Activated naive CD8-positive, alpha-beta T cell treated with anti-CD3 and anti-CD28 coated beads, Interleukin-2, amount 10 ng/mL, durations not matched to agents 7 days and 5 days (primary cell): ENCODE measurements at regions not wholly inside any gene's neighbourhood (a gene's known extent, or its start where the extent isn't known, plus 50 kb on each side); places are given as distances from the start of the nearest gene placed in this dataset.

Experiments
- ATAC-seq: fragments of 150-1000 bp; cut with Tn5 transposase; one replicate; pipeline ENCODE4 v1.10.0; 2021; ENCODE audit warnings: low read depth, moderate library complexity
- POLR2A ChIA-PET: fragments of 350-600 bp; sonication (Branson Sonifier 250); formaldehyde crosslinking; loops from one replicate; lab custom pipeline; 2021; ENCODE audit warnings: antibody characterized with exemption; lab: Charles Lee
- DNase-seq: peaks from one replicate; pipeline ENCODE4 v3.0.0; 2021
- H3K27ac Mint-ChIP-seq: one replicate; pipeline ENCODE4 v1.8.0; 2022; ENCODE audit warnings: mild to moderate bottlenecking, mixed read lengths
- H3K27me3 Mint-ChIP-seq: one replicate; pipeline ENCODE4 v1.8.0; 2022; ENCODE audit warnings: mild to moderate bottlenecking, moderate library complexity, mixed read lengths
- H3K36me3 Mint-ChIP-seq: one replicate; pipeline ENCODE4 v1.8.0; 2021; ENCODE audit warnings: mild to moderate bottlenecking, mixed read lengths
- H3K4me1 Mint-ChIP-seq: one replicate; pipeline ENCODE4 v1.8.0; 2021; ENCODE audit warnings: mixed read lengths
- H3K4me3 Mint-ChIP-seq: one replicate; pipeline ENCODE4 v1.8.0; 2022; ENCODE audit warnings: mild to moderate bottlenecking, moderate library complexity, mixed read lengths
- H3K9me3 Mint-ChIP-seq: one replicate; pipeline ENCODE4 v1.8.0; 2021; ENCODE audit warnings: mixed read lengths

GRCh38 chr14:44814196-44814595 lies 147.6 kb downstream of the KLHL28 start:
- Mint-ChIP-seq H3K9me3 (no peaks in the 10 kb centered on the region), H3K4me3 (no peak overlapping the region), H3K4me1 (no peaks in the 10 kb centered on the region), H3K36me3 (no peaks in the 10 kb centered on the region), H3K27me3 (peaks cover 3% of the 10 kb centered on the region), H3K27ac (no peak overlapping the region)
- POLR2A ChIA-PET, result no interaction called here
- no peak for DNase-seq
- ATAC-seq, result no peak

GRCh38 chr14:44812672-44813071 lies 149.1 kb downstream of the KLHL28 start:
- no peak for DNase-seq
- Mint-ChIP-seq H3K27me3 (peaks cover 3% of the 10 kb centered on the region), H3K4me1 (no peaks in the 10 kb centered on the region), H3K27ac (no peak overlapping the region), H3K36me3 (no peaks in the 10 kb centered on the region), H3K9me3 (no peaks in the 10 kb centered on the region), H3K4me3 (no peak overlapping the region)
- ATAC-seq, result no peak
- POLR2A ChIA-PET, result no interaction called here

- H3K9me3 Mint-ChIP-seq, result no peaks in the 10 kb centered on the region
- H3K27me3 Mint-ChIP-seq, result peaks cover 11% of the 10 kb centered on the region
- no peak overlapping the region for H3K27ac Mint-ChIP-seq
- DNase-seq (no peak), ATAC-seq (no peak)
- H3K4me1 Mint-ChIP-seq, result no peaks in the 10 kb centered on the region
- POLR2A ChIA-PET, result no interaction called here
- no peak overlapping the region for H3K4me3 Mint-ChIP-seq
- H3K36me3 Mint-ChIP-seq, result no peaks in the 10 kb centered on the region
Measured at GRCh38 chr14:44804391-44804790, 157.4 kb downstream of the KLHL28 start.

- Mint-ChIP-seq H3K4me1 (no peaks in the 10 kb centered on the region), H3K27ac (no peak overlapping the region), H3K36me3 (no peaks in the 10 kb centered on the region), H3K9me3 (no peaks in the 10 kb centered on the region), H3K27me3 (peaks cover 11% of the 10 kb centered on the region), H3K4me3 (no peak overlapping the region)
- DNase-seq (no peak), ATAC-seq (peak; percentile 39)
- POLR2A ChIA-PET, result no interaction called here
Measured at GRCh38 chr14:44803239-44803905, 158.4 kb downstream of the KLHL28 start.

GRCh38 chr14:44798386-44799242 lies 163.1 kb downstream of the KLHL28 start:
- Mint-ChIP-seq H3K4me3 (no peak overlapping the region), H3K4me1 (no peaks in the 10 kb centered on the region), H3K27me3 (peaks cover 15% of the 10 kb centered on the region), H3K27ac (no peak overlapping the region), H3K9me3 (no peaks in the 10 kb centered on the region), H3K36me3 (no peaks in the 10 kb centered on the region)
- POLR2A ChIA-PET, result no interaction called here
- DNase-seq (no peak), ATAC-seq (no peak)

- POLR2A ChIA-PET, result no interaction called here
- Mint-ChIP-seq H3K4me1 (no peaks in the 10 kb centered on the region), H3K36me3 (no peaks in the 10 kb centered on the region), H3K27ac (no peak overlapping the region), H3K9me3 (no peaks in the 10 kb centered on the region), H3K4me3 (no peak overlapping the region), H3K27me3 (peaks cover 9% of the 10 kb centered on the region)
- DNase-seq (no peak), ATAC-seq (no peak)
Measured at GRCh38 chr14:44795725-44796124, 166.0 kb downstream of the KLHL28 start.

GRCh38 chr14:44791730-44792129 lies 170.0 kb downstream of the KLHL28 start:
- no peak for DNase-seq
- ATAC-seq, result no peak
- no peaks in the 10 kb centered on the region for H3K36me3 Mint-ChIP-seq
- no peaks in the 10 kb centered on the region for H3K9me3 Mint-ChIP-seq
- H3K27ac Mint-ChIP-seq, result no peak overlapping the region
- H3K27me3 Mint-ChIP-seq, result peaks cover 7% of the 10 kb centered on the region
- POLR2A ChIA-PET, result no interaction called here
- no peaks in the 10 kb centered on the region for H3K4me1 Mint-ChIP-seq
- no peak overlapping the region for H3K4me3 Mint-ChIP-seq

- H3K4me1 Mint-ChIP-seq, result no peaks in the 10 kb centered on the region
- DNase-seq, result no peak
- no peak overlapping the region for H3K4me3 Mint-ChIP-seq
- peaks cover 7% of the 10 kb centered on the region for H3K27me3 Mint-ChIP-seq
- no peaks in the 10 kb centered on the region for H3K9me3 Mint-ChIP-seq
- no peak overlapping the region for H3K27ac Mint-ChIP-seq
- no peaks in the 10 kb centered on the region for H3K36me3 Mint-ChIP-seq
- no peak for ATAC-seq
- POLR2A ChIA-PET, result no interaction called here
Measured at GRCh38 chr14:44788612-44789011, 173.1 kb downstream of the KLHL28 start.

- POLR2A ChIA-PET, result no interaction called here
- ATAC-seq (no peak), DNase-seq (no peak)
- no peak overlapping the region for H3K27ac Mint-ChIP-seq
- H3K36me3 Mint-ChIP-seq, result no peaks in the 10 kb centered on the region
- H3K4me3 Mint-ChIP-seq, result no peak overlapping the region
- peaks cover 7% of the 10 kb centered on the region for H3K27me3 Mint-ChIP-seq
- H3K9me3 Mint-ChIP-seq, result no peaks in the 10 kb centered on the region
- no peaks in the 10 kb centered on the region for H3K4me1 Mint-ChIP-seq
Measured at GRCh38 chr14:44785096-44785495, 176.7 kb downstream of the KLHL28 start.

- H3K36me3 Mint-ChIP-seq, result no peaks in the 10 kb centered on the region
- H3K9me3 Mint-ChIP-seq, result no peaks in the 10 kb centered on the region
- no peak overlapping the region for H3K4me3 Mint-ChIP-seq
- ATAC-seq (no peak), DNase-seq (no peak)
- no peak overlapping the region for H3K27ac Mint-ChIP-seq
- POLR2A ChIA-PET, result no interaction called here
- H3K4me1 Mint-ChIP-seq, result no peaks in the 10 kb centered on the region
- H3K27me3 Mint-ChIP-seq, result peaks cover 7% of the 10 kb centered on the region
Measured at GRCh38 chr14:44783901-44784300, 177.8 kb downstream of the KLHL28 start.

GRCh38 chr14:44782775-44783238 lies 178.9 kb downstream of the KLHL28 start:
- POLR2A ChIA-PET, result no interaction called here
- Mint-ChIP-seq H3K9me3 (no peaks in the 10 kb centered on the region), H3K4me3 (no peak overlapping the region), H3K27me3 (peaks cover 4% of the 10 kb centered on the region), H3K4me1 (no peaks in the 10 kb centered on the region), H3K27ac (no peak overlapping the region), H3K36me3 (no peaks in the 10 kb centered on the region)
- DNase-seq, result no peak
- ATAC-seq, result no peak

GRCh38 chr14:44780989-44781388 lies 180.8 kb downstream of the KLHL28 start:
- ATAC-seq, result no peak
- POLR2A ChIA-PET, result no interaction called here
- Mint-ChIP-seq H3K4me3 (no peak overlapping the region), H3K36me3 (no peaks in the 10 kb centered on the region), H3K27me3 (no peaks in the 10 kb centered on the region), H3K9me3 (no peaks in the 10 kb centered on the region), H3K4me1 (no peaks in the 10 kb centered on the region), H3K27ac (no peak overlapping the region)
- DNase-seq, result no peak

- Mint-ChIP-seq H3K27ac (no peak overlapping the region), H3K9me3 (no peaks in the 10 kb centered on the region), H3K27me3 (no peaks in the 10 kb centered on the region), H3K36me3 (no peaks in the 10 kb centered on the region), H3K4me1 (no peaks in the 10 kb centered on the region), H3K4me3 (no peak overlapping the region)
- DNase-seq (no peak), ATAC-seq (no peak)
- POLR2A ChIA-PET, result no interaction called here
Measured at GRCh38 chr14:44778604-44779003, 183.1 kb downstream of the KLHL28 start.

- POLR2A ChIA-PET, result no interaction called here
- H3K27ac Mint-ChIP-seq, result no peak overlapping the region
- H3K4me1 Mint-ChIP-seq, result no peaks in the 10 kb centered on the region
- no peak for ATAC-seq
- H3K4me3 Mint-ChIP-seq, result no peak overlapping the region
- no peaks in the 10 kb centered on the region for H3K36me3 Mint-ChIP-seq
- no peaks in the 10 kb centered on the region for H3K9me3 Mint-ChIP-seq
- H3K27me3 Mint-ChIP-seq, result peaks cover 3% of the 10 kb centered on the region
- no peak for DNase-seq
Measured at GRCh38 chr14:44777584-44777983, 184.2 kb downstream of the KLHL28 start.
